T follicular helper cell (primary cell): ENCODE measurements at regions not wholly inside any gene's neighbourhood (a gene's known extent, or its start where the extent isn't known, plus 50 kb on each side); places are given as distances from the start of the nearest gene placed in this dataset.
"Not testable (repeated sequence)": the region's sequence is repeated elsewhere in the genome, so short reads cannot be mapped to it uniquely, and the experiment has no call there.

ENCODE experiments used
- DNase-seq: peaks from one replicate; pipeline ENCODE4 v3.0.0-alpha.2; 2020; ENCODE audit warnings: low read depth

- no peak for DNase-seq
Observed at GRCh38 chr13:99734013-99734693, 232.9 kb downstream of the TM9SF2 start.

- DNase-seq, result no peak
Observed at GRCh38 chr13:99733346-99733745, 232.1 kb downstream of the TM9SF2 start.

- DNase-seq, result no peak
Observed at GRCh38 chr13:99731747-99732146, 230.5 kb downstream of the TM9SF2 start.

DNA sequence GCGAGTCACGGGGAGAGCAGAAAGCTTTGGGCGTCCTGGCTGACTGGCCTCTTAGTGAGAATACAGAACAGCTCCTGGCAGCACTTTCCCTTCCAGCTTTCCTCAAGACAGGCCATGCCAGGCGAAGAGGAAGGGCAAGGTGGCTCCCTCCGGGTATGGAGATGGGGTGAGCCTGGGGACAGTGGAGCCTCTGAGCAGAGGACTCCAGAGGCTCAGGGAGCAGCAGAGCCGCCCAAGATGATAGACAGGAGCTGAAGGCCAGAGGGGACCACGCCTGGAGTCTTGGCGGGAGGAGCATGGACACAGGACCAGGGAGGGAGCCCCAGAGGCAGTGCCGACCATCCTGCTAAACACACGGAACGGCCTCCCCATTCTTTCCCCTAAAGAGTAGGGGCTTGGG lies 229.1 kb downstream of the TM9SF2 start:
- DNase-seq, result no peak

DNA sequence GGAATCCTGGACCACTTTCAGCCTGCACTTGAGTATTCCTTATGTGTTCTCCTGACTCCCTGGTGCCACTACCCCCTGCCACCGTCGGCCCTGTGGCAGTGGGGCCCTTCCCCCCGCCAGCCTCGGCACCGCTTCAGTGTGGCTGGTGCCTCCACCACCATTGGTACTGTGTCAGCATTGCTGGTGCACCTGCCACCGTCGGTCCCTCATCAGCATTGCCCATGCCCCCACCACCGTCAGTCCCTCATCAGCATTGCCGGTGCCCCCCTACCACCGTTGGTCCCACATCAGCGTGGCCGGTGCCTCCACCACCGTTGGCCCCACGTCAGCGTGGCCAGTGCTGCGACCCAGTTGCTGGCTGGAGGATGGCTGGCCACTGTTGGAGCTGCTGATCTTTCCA lies 228.5 kb downstream of the TM9SF2 start:
- no peak for DNase-seq

DNA sequence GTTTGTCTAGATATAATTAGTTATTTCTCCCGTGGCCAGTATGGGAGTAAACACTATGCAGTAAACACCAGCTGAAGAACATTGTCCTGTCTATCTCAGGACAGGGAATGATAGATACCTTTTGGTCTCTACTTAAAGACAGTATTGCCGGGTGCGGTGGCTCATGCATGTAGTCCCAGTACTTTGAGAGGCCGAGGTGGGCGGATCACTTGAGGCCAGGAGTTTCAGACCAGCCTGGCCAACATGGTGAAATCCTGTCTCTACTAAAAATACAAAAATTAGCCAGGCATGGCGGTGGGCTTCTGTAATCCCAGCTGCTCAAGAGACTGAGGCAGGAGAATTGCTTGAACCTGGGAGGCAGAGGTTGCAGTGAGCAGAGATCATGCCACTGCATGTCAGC lies 226.4 kb downstream of the TM9SF2 start:
- not testable (repeated sequence) for DNase-seq

- no peak for DNase-seq
Observed at GRCh38 chr13:99726282-99726894, 225.1 kb downstream of the TM9SF2 start.

GRCh38 chr13:99725644-99726043 lies 224.4 kb downstream of the TM9SF2 start:
- DNase-seq, result no peak

GRCh38 chr13:99724633-99725517 lies 223.6 kb downstream of the TM9SF2 start:
- DNase-seq, result no peak

DNA sequence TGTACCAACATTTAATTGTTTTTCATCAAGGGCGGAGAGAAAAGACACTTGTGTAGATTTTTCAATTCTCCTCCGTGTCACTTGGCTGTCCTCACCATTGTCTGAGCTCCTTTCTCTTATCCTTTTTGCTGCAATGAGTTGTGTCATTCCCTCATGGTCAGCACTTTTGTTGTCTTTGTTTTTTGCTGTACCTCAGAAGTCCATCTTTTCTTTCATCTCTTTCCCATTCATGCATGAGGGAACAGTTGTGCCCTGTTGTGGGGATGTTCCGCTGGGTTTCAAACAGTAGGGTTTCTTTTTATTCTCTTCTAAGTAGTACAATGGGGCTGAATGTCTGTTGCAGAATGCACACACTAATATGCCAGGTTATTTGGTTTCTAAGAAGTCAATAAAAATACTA lies 222.6 kb downstream of the TM9SF2 start:
- no peak for DNase-seq

DNA sequence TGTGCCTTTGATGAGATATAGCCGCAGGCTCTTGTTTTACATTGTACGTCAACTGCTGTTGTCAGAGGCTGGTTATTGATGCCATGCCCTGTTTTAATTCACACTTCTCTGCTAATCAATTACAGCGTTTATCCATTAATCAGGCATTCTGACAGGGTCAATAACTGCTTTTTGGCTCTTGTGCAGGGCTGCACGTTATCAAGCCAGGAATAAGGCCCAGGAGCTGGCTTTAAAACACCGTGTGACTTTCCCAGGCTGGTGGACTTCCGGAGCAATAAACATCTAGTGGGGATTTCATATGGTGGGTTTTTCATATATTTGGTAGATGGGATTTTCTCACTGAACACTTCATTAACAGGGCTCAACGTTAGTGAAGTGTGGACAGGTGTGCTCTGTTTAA lies 221.7 kb downstream of the TM9SF2 start:
- no peak for DNase-seq

DNA sequence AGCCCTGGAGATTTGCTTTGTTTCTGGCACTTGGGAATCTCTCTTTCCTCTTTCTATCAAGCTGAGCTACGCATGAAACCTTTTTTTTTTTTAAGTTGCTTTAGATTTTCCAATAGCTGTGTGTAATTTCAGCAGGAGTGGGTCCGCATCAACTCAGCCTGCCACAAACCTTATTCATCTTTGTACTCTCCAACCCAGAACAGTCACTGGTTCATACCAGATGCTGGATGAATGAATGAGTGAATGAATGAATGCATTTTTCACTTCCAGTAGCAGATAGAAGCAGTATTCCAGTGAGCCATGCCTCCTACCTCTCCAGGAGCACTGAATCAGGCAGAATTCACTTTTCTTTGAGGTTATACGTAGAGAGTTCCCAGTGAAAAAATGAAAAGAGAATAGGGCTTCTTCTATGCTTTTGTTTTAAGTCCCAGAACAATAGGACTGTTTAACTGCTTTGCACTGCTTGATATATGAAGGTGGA lies 221.1 kb downstream of the TM9SF2 start:
- no peak for DNase-seq

DNA sequence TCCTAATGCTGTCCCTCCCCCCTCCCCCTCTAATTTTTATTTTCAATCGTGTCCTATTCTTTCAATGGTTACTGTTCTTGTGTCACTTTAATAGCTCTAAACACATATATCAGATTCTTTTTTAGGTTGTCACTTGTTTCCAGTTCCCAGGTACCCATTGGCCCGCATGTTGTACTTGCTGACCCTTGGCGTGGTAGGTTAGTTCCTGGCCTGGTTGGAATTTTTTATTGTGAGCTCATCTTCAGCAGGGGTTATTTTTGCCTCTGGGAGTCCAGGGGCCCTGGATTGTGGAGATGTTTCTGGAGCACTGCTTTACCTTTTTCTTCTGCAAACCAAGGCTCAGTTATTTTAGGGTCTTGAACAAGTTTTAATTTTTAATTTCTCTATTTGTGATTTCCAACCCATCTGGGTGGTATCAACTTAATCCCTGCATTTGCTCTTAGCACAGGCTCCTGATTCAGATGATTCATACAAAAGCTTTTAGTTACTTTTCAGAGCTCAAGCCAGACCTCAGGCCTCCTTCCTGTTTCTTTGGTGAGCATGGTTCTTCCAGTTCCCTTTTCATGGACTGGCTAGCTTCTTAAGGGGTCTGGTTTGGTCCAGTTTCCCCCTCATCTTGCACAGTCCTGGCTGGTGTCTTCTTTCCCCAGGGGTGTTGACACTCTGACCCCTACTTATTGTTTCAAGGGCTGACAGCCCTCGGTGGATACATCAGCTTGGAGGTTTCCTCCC lies 220.5 kb downstream of the TM9SF2 start:
- DNase-seq, result no peak

DNA sequence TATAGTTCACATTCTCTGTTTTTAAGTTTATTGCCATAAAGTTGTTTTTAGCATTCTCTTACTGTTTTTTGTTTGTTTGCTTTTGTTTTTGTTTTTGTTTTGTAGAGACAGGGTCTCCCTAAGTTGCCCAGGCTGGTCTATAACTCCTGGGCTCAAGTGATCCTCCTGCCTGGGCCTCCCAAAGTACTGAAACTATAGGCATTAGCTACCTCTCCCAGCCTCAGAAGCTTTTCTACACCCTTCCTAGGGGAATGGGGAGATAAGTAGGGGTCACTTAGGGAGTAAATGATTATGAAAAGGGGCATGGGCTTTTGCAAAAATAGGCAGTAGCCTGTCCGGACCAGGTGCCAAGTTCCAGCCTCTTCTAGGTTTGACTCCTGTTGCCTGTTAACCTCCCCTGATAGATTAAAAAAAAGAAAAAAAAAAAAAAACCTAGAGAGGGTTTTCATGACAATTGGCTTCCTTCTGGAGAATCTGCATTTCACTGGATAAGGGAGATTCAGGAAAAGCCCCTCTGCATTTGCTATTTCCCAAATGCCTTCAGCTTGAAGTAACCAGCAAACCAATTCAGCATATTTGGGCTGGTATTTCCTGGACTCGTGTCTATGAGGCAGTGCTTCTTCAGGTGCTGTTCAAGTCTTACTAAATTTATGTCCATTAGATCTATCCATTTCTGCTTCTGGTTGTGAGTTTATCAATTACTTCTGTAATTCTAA lies 216.8 kb downstream of the TM9SF2 start:
- DNase-seq, result no peak

- DNase-seq, result no peak
Observed at GRCh38 chr13:99709134-99709533, 207.9 kb downstream of the TM9SF2 start.

DNA sequence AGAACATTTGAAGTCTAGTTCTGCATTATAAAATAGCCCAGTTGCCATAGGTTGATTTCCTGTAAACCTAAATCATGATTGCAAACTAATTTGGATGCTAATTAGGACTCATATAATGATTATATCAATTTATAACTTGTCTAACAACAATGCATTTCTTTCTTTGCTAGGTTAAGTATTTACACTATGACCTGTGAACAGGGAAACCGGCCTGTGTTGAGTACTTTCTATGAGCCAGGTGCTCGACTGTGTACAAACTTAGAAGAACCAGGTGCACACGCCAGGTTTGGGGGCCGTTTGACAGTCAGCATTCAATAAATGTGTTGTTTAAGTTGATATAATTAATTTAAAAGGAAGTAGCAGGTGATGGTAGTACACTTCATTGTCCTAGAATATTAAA lies 203.1 kb downstream of the TM9SF2 start:
- DNase-seq, result no peak

GRCh38 chr13:99703908-99704307 lies 202.6 kb downstream of the TM9SF2 start:
- DNase-seq, result no peak

DNA sequence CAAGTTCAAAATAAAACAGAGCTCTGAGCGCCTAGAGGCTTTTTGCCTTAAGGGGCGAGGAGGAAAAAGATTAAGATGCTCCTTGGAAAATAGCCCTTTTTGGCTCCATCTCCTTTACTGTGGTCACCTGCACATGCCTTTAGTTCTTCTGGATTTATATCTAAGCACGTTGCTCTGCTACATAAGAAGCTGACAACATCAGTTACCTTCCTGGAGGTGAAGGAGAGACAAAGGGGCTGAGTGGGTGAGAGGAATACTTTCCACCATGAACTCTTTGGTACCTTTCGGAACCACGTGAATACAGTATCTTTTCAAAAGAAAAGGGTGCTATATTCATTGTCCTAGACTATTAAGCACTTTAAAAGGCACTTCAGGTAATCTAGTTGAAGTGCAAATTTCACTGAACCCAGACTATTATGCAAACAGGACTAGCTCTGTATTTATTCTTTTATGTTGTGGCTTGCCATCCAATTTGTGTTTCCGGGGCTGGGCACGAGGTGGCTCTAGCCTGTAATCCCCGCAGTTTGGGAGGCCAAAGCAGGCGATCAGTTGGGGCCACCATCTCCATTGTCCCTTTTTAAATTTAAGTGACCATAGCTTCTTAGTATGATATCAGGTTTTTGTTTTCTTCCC lies 201.5 kb downstream of the TM9SF2 start:
- no peak for DNase-seq

GRCh38 chr13:99700468-99700867 lies 199.2 kb downstream of the TM9SF2 start:
- DNase-seq, result no peak

GRCh38 chr13:99698816-99699099 lies 197.5 kb downstream of the TM9SF2 start:
- no peak for DNase-seq
